ENCODE measurements at regions not wholly inside any gene's neighbourhood (a gene's known extent, or its start where the extent isn't known, plus 50 kb on each side); places are given as distances from the start of the nearest gene placed in this dataset.

- CTCF ChIA-PET, result interaction anchor here (0.7 kb wide), 2 partner anchors 18 to 1054 kb away, joined by 3 read pairs; no protein-coding TSS in a partner anchor
- DNase-seq (ENCODE audit: unreplicated experiment), result no peak
- no peaks in the 10 kb centered on the region for H3K4me1 Mint-ChIP-seq (ENCODE audit: insufficient read depth, unreplicated experiment)
- H3K36me3 Mint-ChIP-seq (ENCODE audit: insufficient read depth, unreplicated experiment), result no peaks in the 10 kb centered on the region
- H3K4me3 Mint-ChIP-seq (ENCODE audit: unreplicated experiment), result no peak overlapping the region
- POLR2A ChIA-PET, result no interaction called here
- no peaks in the 10 kb centered on the region for H3K9me3 Mint-ChIP-seq (ENCODE audit: unreplicated experiment)
- no peaks in the 10 kb centered on the region for H3K27me3 Mint-ChIP-seq (ENCODE audit: insufficient read depth, unreplicated experiment)
- H3K27ac Mint-ChIP-seq (ENCODE audit: low read depth, unreplicated experiment), result no peak overlapping the region
- no TSS peak for BruUV-seq (replicated peaks)
- intact Hi-C loops (cut with micrococcal nuclease), result no loop called here
- TF ChIP-seq, protein P1, sequence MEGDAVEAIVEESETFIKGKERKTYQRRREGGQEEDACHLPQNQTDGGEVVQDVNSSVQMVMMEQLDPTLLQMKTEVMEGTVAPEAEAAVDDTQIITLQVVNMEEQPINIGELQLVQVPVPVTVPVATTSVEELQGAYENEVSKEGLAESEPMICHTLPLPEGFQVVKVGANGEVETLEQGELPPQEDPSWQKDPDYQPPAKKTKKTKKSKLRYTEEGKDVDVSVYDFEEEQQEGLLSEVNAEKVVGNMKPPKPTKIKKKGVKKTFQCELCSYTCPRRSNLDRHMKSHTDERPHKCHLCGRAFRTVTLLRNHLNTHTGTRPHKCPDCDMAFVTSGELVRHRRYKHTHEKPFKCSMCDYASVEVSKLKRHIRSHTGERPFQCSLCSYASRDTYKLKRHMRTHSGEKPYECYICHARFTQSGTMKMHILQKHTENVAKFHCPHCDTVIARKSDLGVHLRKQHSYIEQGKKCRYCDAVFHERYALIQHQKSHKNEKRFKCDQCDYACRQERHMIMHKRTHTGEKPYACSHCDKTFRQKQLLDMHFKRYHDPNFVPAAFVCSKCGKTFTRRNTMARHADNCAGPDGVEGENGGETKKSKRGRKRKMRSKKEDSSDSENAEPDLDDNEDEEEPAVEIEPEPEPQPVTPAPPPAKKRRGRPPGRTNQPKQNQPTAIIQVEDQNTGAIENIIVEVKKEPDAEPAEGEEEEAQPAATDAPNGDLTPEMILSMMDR (IDR thresholded peaks at IDR 0.05; ENCODE audit: unreplicated experiment), result no peak
Measured at GRCh38 chr18:70956554-70956953, 667.7 kb downstream of the SOCS6 start.

DNA sequence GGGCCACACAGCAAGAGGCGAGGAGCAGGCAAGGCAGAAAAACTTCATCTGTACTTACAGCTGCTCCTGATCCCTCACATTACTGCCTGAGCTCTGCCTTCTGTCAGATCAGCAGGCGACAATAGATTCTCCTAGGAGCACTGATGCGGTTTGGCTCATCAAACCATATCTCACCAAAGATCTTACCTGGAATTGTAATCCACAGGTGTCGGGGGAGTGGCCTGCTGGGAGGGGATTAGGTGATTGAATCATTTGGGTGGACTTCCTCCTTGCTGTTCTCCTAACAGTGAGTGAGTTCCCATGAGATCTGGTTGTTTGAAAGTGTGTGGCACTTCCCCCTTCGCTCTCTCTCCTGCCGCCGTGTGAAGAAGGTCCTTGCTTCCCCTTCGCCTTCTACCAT is 647.3 kb downstream of the SOCS6 start:
- BruUV-seq (replicated peaks), result no TSS peak
- H3K4me3 Mint-ChIP-seq (ENCODE audit: unreplicated experiment), result no peak overlapping the region
- POLR2A ChIA-PET, result no interaction called here

GRCh38 chr18:70931942-70932814 is 643.3 kb downstream of the SOCS6 start:
- no peaks in the 10 kb centered on the region for H3K27me3 Mint-ChIP-seq (ENCODE audit: insufficient read depth, unreplicated experiment)
- no peaks in the 10 kb centered on the region for H3K9me3 Mint-ChIP-seq (ENCODE audit: unreplicated experiment)
- TF ChIP-seq, protein P1 (IDR thresholded peaks at IDR 0.05; ENCODE audit: unreplicated experiment), result peak; percentile 57
- no peak overlapping the region for H3K4me3 Mint-ChIP-seq (ENCODE audit: unreplicated experiment)
- no peaks in the 10 kb centered on the region for H3K36me3 Mint-ChIP-seq (ENCODE audit: insufficient read depth, unreplicated experiment)
- intact Hi-C loops (cut with micrococcal nuclease), result loop anchor here (1.0 to 10.0 kb wide), 6 partner anchors 335 to 1740 kb away; partner anchors contain the start of gene CBLN2
- DNase-seq (ENCODE audit: unreplicated experiment), result peak; percentile 47
- no peaks in the 10 kb centered on the region for H3K4me1 Mint-ChIP-seq (ENCODE audit: insufficient read depth, unreplicated experiment)
- CTCF ChIA-PET, result interaction anchor here (0.6 to 1.6 kb wide), 23 partner anchors 14 to 1686 kb away, joined by 3 to 8 read pairs (median 3); partner anchors contain the start of gene CBLN2
- H3K27ac Mint-ChIP-seq (ENCODE audit: low read depth, unreplicated experiment), result no peak overlapping the region
- BruUV-seq (replicated peaks), result no TSS peak
- POLR2A ChIA-PET, result no interaction called here

More for the DNA sequence above, 647.3 kb downstream of the SOCS6 start:
- no peaks in the 10 kb centered on the region for H3K9me3 Mint-ChIP-seq (ENCODE audit: unreplicated experiment)
- no peaks in the 10 kb centered on the region for H3K4me1 Mint-ChIP-seq (ENCODE audit: insufficient read depth, unreplicated experiment)
- CTCF ChIA-PET, result interaction anchor here (0.6 kb wide), 1 partner anchor 58 kb away, joined by 4 read pairs; no protein-coding TSS in a partner anchor
- no peak overlapping the region for H3K27ac Mint-ChIP-seq (ENCODE audit: low read depth, unreplicated experiment)
- H3K36me3 Mint-ChIP-seq (ENCODE audit: insufficient read depth, unreplicated experiment), result no peaks in the 10 kb centered on the region
- no peaks in the 10 kb centered on the region for H3K27me3 Mint-ChIP-seq (ENCODE audit: insufficient read depth, unreplicated experiment)
- TF ChIP-seq, protein P1 (IDR thresholded peaks at IDR 0.05; ENCODE audit: unreplicated experiment), result no peak
- intact Hi-C loops (cut with micrococcal nuclease), result loop anchor here (10.0 kb wide), 1 partner anchor 849 kb away; no protein-coding TSS in a partner anchor
- no peak for DNase-seq (ENCODE audit: unreplicated experiment)

GRCh38 chr18:70920840-70921374 is 632.1 kb downstream of the SOCS6 start:
- DNase-seq (ENCODE audit: unreplicated experiment), result no peak
- POLR2A ChIA-PET, result no interaction called here
- intact Hi-C loops (cut with micrococcal nuclease), result no loop called here
- Mint-ChIP-seq H3K36me3 (ENCODE audit: insufficient read depth, unreplicated experiment) (no peaks in the 10 kb centered on the region), H3K4me1 (ENCODE audit: insufficient read depth, unreplicated experiment) (no peaks in the 10 kb centered on the region), H3K9me3 (ENCODE audit: unreplicated experiment) (peaks cover 19% of the 10 kb centered on the region), H3K27me3 (ENCODE audit: insufficient read depth, unreplicated experiment) (no peaks in the 10 kb centered on the region), H3K27ac (ENCODE audit: low read depth, unreplicated experiment) (no peak overlapping the region), H3K4me3 (ENCODE audit: unreplicated experiment) (no peak overlapping the region)
- CTCF ChIA-PET, result no interaction called here
- no TSS peak for BruUV-seq (replicated peaks)
- TF ChIP-seq, protein P1 (IDR thresholded peaks at IDR 0.05; ENCODE audit: unreplicated experiment), result no peak

Measured in MCF 10A (cell line).